ENCODE measurements at regions not wholly inside any gene's neighbourhood (a gene's known extent, or its start where the extent isn't known, plus 50 kb on each side); places are given as distances from the start of the nearest gene placed in this dataset.

DNA sequence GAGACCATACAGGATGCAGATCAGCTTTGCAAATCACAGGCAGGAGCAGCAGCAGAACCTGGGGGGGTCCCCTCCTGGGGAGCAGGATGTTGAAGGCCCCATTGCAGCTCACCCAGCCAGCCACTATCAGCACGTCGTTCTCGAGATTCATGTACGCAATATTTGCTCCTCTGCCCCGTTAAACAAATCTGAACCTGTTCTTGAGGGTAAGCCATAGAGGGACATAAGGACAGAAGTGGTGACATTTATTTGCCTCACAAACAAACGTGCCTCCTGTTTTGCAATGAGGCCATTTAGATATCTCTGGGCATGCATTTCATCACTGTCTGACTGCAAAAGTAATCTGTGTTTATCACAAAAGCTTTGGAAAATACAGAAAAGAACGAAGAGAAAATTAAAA is 87.3 kb upstream of the BAIAP2L1 start:
- intact Hi-C loops (cut with DNase I) = no loop called here
- WGBS, 2 donors = 27 to 62% methylated on average over 7 of the region's 7 CpGs
- TF ChIP-seq EP300 (IDR thresholded peaks at IDR 0.05) (no peak), POLR2A (IDR thresholded peaks at IDR 0.05) (no peak), CTCF (IDR thresholded peaks at IDR 0.05) (no peak), POLR2AphosphoS5 (IDR thresholded peaks at IDR 0.05) (no peak)
- no peak overlapping the region for H3K4me3 ChIP-seq
- H3K9me3 ChIP-seq = no peaks in the 10 kb centered on the region
- no peaks in the 10 kb centered on the region for H3K36me3 ChIP-seq
- no peaks in the 10 kb centered on the region for H3K4me1 ChIP-seq
- no peak overlapping the region for H3K27ac ChIP-seq
- no peaks in the 10 kb centered on the region for H3K27me3 ChIP-seq
- no peak for DNase-seq

- H3K27ac ChIP-seq = no peak overlapping the region
- 71 to 79% methylated on average over 11 of the region's 11 CpGs for WGBS, 2 donors
- H3K4me1 ChIP-seq = no peaks in the 10 kb centered on the region
- H3K4me3 ChIP-seq = no peak overlapping the region
- TF ChIP-seq POLR2AphosphoS5 (IDR thresholded peaks at IDR 0.05) (no peak), POLR2A (IDR thresholded peaks at IDR 0.05) (no peak), CTCF (IDR thresholded peaks at IDR 0.05) (no peak), EP300 (IDR thresholded peaks at IDR 0.05) (no peak)
- no peaks in the 10 kb centered on the region for H3K9me3 ChIP-seq
- intact Hi-C loops (cut with DNase I) = no loop called here
- DNase-seq = no peak
- no peaks in the 10 kb centered on the region for H3K36me3 ChIP-seq
- H3K27me3 ChIP-seq = no peaks in the 10 kb centered on the region
Measured at GRCh38 chr7:98483964-98484545, 83.2 kb upstream of the BAIAP2L1 start.

GRCh38 chr7:98483276-98483963 is 82.5 kb upstream of the BAIAP2L1 start:
- WGBS, 2 donors = 84 to 86% methylated on average over 12 of the region's 12 CpGs
- no peak overlapping the region for H3K27ac ChIP-seq

GRCh38 chr7:98479318-98479717 is 78.4 kb upstream of the BAIAP2L1 start:
- H3K9me3 ChIP-seq = no peaks in the 10 kb centered on the region
- DNase-seq = no peak
- no peaks in the 10 kb centered on the region for H3K27me3 ChIP-seq
- no peak for TF ChIP-seq POLR2A (IDR thresholded peaks at IDR 0.05)
- TF ChIP-seq EP300 (IDR thresholded peaks at IDR 0.05) = no peak
- no peak for TF ChIP-seq POLR2AphosphoS5 (IDR thresholded peaks at IDR 0.05)
- no peak for TF ChIP-seq CTCF (IDR thresholded peaks at IDR 0.05)
- no peak overlapping the region for H3K27ac ChIP-seq
- no peaks in the 10 kb centered on the region for H3K36me3 ChIP-seq
- no peak overlapping the region for H3K4me3 ChIP-seq
- WGBS, 2 donors = 89 to 91% methylated on average over 5 of the region's 5 CpGs
- H3K4me1 ChIP-seq = no peaks in the 10 kb centered on the region
- intact Hi-C loops (cut with DNase I) = no loop called here

More at GRCh38 chr7:98483276-98483963, 82.5 kb upstream of the BAIAP2L1 start:
- Histone ChIP-seq H3K4me1 (no peaks in the 10 kb centered on the region), H3K9me3 (no peaks in the 10 kb centered on the region), H3K4me3 (no peak overlapping the region), H3K27me3 (no peaks in the 10 kb centered on the region), H3K36me3 (no peaks in the 10 kb centered on the region)
- no peak for DNase-seq
- TF ChIP-seq CTCF (IDR thresholded peaks at IDR 0.05) (no peak), POLR2A (IDR thresholded peaks at IDR 0.05) (no peak), EP300 (IDR thresholded peaks at IDR 0.05) (no peak), POLR2AphosphoS5 (IDR thresholded peaks at IDR 0.05) (no peak)
- intact Hi-C loops (cut with DNase I) = no loop called here

Measured in sigmoid colon (tissue), 6 donors.